ENCODE measurements at regions not wholly inside any gene's neighbourhood (a gene's known extent, or its start where the extent isn't known, plus 50 kb on each side); places are given as distances from the start of the nearest gene placed in this dataset.
"Not testable (repeated sequence)": the region's sequence is repeated elsewhere in the genome, so short reads cannot be mapped to it uniquely, and the experiment has no call there.

GRCh38 chr6:81295310-81295709 lies 457.2 kb downstream of the TENT5A start:
- Histone ChIP-seq H3K4me3 (ENCODE audit: low read length in 2 of 2) (no peak overlapping the region), H3K36me3 (ENCODE audit: control insufficient read depth in 2 of 2, insufficient read depth in 2 of 2, low read length in 2 of 2) (no peaks in the 10 kb centered on the region), H3K9me3 (ENCODE audit: control insufficient read depth in 2 of 2, low read length in 2 of 2) (no peaks in the 10 kb centered on the region), H3K4me1 (ENCODE audit: control insufficient read depth in 2 of 2, insufficient read depth in 2 of 2, low read length in 2 of 2) (no peaks in the 10 kb centered on the region), H3K9ac (ENCODE audit: low read depth in 1 of 2, low read length in 2 of 2) (no peak overlapping the region), H3K27ac (ENCODE audit: low read depth in 2 of 2, low read length in 2 of 2) (no peak overlapping the region), H3K27me3 (ENCODE audit: control insufficient read depth in 2 of 2, insufficient read depth in 2 of 2, low read length in 2 of 2) (no peaks in the 10 kb centered on the region)

GRCh38 chr6:81293896-81294295 lies 458.6 kb downstream of the TENT5A start:
- H3K27me3 ChIP-seq (ENCODE audit: control insufficient read depth in 2 of 2, insufficient read depth in 2 of 2, low read length in 2 of 2) = no peaks in the 10 kb centered on the region
- H3K4me3 ChIP-seq (ENCODE audit: low read length in 2 of 2) = no peak overlapping the region
- H3K4me1 ChIP-seq (ENCODE audit: control insufficient read depth in 2 of 2, insufficient read depth in 2 of 2, low read length in 2 of 2) = no peaks in the 10 kb centered on the region
- H3K9me3 ChIP-seq (ENCODE audit: control insufficient read depth in 2 of 2, low read length in 2 of 2) = no peaks in the 10 kb centered on the region
- H3K9ac ChIP-seq (ENCODE audit: low read depth in 1 of 2, low read length in 2 of 2) = no peak overlapping the region
- H3K27ac ChIP-seq (ENCODE audit: low read depth in 2 of 2, low read length in 2 of 2) = no peak overlapping the region
- no peaks in the 10 kb centered on the region for H3K36me3 ChIP-seq (ENCODE audit: control insufficient read depth in 2 of 2, insufficient read depth in 2 of 2, low read length in 2 of 2)

GRCh38 chr6:81289229-81289628 lies 463.3 kb downstream of the TENT5A start:
- Histone ChIP-seq H3K4me1 (ENCODE audit: control insufficient read depth in 2 of 2, insufficient read depth in 2 of 2, low read length in 2 of 2) (no peaks in the 10 kb centered on the region), H3K4me3 (ENCODE audit: low read length in 2 of 2) (no peak overlapping the region), H3K36me3 (ENCODE audit: control insufficient read depth in 2 of 2, insufficient read depth in 2 of 2, low read length in 2 of 2) (no peaks in the 10 kb centered on the region), H3K27ac (ENCODE audit: low read depth in 2 of 2, low read length in 2 of 2) (no peak overlapping the region), H3K27me3 (ENCODE audit: control insufficient read depth in 2 of 2, insufficient read depth in 2 of 2, low read length in 2 of 2) (no peaks in the 10 kb centered on the region), H3K9me3 (ENCODE audit: control insufficient read depth in 2 of 2, low read length in 2 of 2) (no peaks in the 10 kb centered on the region), H3K9ac (ENCODE audit: low read depth in 1 of 2, low read length in 2 of 2) (no peak overlapping the region)

- no peaks in the 10 kb centered on the region for H3K4me1 ChIP-seq (ENCODE audit: control insufficient read depth in 2 of 2, insufficient read depth in 2 of 2, low read length in 2 of 2)
- H3K9ac ChIP-seq (ENCODE audit: low read depth in 1 of 2, low read length in 2 of 2) = no peak overlapping the region
- no peak overlapping the region for H3K27ac ChIP-seq (ENCODE audit: low read depth in 2 of 2, low read length in 2 of 2)
- no peaks in the 10 kb centered on the region for H3K36me3 ChIP-seq (ENCODE audit: control insufficient read depth in 2 of 2, insufficient read depth in 2 of 2, low read length in 2 of 2)
- H3K27me3 ChIP-seq (ENCODE audit: control insufficient read depth in 2 of 2, insufficient read depth in 2 of 2, low read length in 2 of 2) = no peaks in the 10 kb centered on the region
- H3K4me3 ChIP-seq (ENCODE audit: low read length in 2 of 2) = peak overlapping the region in 1 of 2 donors; percentile 51
- H3K9me3 ChIP-seq (ENCODE audit: control insufficient read depth in 2 of 2, low read length in 2 of 2) = no peaks in the 10 kb centered on the region
Measured at GRCh38 chr6:81265106-81265505, 487.4 kb downstream of the TENT5A start.

GRCh38 chr6:81263531-81264168 lies 488.8 kb downstream of the TENT5A start:
- no peaks in the 10 kb centered on the region for H3K9me3 ChIP-seq (ENCODE audit: control insufficient read depth in 2 of 2, low read length in 2 of 2)
- H3K27ac ChIP-seq (ENCODE audit: low read depth in 2 of 2, low read length in 2 of 2) = no peak overlapping the region
- no peaks in the 10 kb centered on the region for H3K4me1 ChIP-seq (ENCODE audit: control insufficient read depth in 2 of 2, insufficient read depth in 2 of 2, low read length in 2 of 2)
- no peak overlapping the region for H3K9ac ChIP-seq (ENCODE audit: low read depth in 1 of 2, low read length in 2 of 2)
- H3K27me3 ChIP-seq (ENCODE audit: control insufficient read depth in 2 of 2, insufficient read depth in 2 of 2, low read length in 2 of 2) = no peaks in the 10 kb centered on the region
- no peak overlapping the region for H3K4me3 ChIP-seq (ENCODE audit: low read length in 2 of 2)
- no peaks in the 10 kb centered on the region for H3K36me3 ChIP-seq (ENCODE audit: control insufficient read depth in 2 of 2, insufficient read depth in 2 of 2, low read length in 2 of 2)

GRCh38 chr6:81262656-81263055 lies 489.8 kb downstream of the TENT5A start:
- H3K27ac ChIP-seq (ENCODE audit: low read depth in 2 of 2, low read length in 2 of 2) = no peak overlapping the region
- no peaks in the 10 kb centered on the region for H3K36me3 ChIP-seq (ENCODE audit: control insufficient read depth in 2 of 2, insufficient read depth in 2 of 2, low read length in 2 of 2)
- no peaks in the 10 kb centered on the region for H3K27me3 ChIP-seq (ENCODE audit: control insufficient read depth in 2 of 2, insufficient read depth in 2 of 2, low read length in 2 of 2)
- H3K4me1 ChIP-seq (ENCODE audit: control insufficient read depth in 2 of 2, insufficient read depth in 2 of 2, low read length in 2 of 2) = no peaks in the 10 kb centered on the region
- no peak overlapping the region for H3K4me3 ChIP-seq (ENCODE audit: low read length in 2 of 2)
- H3K9ac ChIP-seq (ENCODE audit: low read depth in 1 of 2, low read length in 2 of 2) = no peak overlapping the region
- no peaks in the 10 kb centered on the region for H3K9me3 ChIP-seq (ENCODE audit: control insufficient read depth in 2 of 2, low read length in 2 of 2)

GRCh38 chr6:81256223-81256622 lies 496.3 kb downstream of the TENT5A start:
- H3K27me3 ChIP-seq (ENCODE audit: control insufficient read depth in 2 of 2, insufficient read depth in 2 of 2, low read length in 2 of 2); H3K27ac ChIP-seq (ENCODE audit: low read depth in 2 of 2, low read length in 2 of 2); H3K36me3 ChIP-seq (ENCODE audit: control insufficient read depth in 2 of 2, insufficient read depth in 2 of 2, low read length in 2 of 2); H3K9me3 ChIP-seq (ENCODE audit: control insufficient read depth in 2 of 2, low read length in 2 of 2); H3K4me3 ChIP-seq (ENCODE audit: low read length in 2 of 2); H3K4me1 ChIP-seq (ENCODE audit: control insufficient read depth in 2 of 2, insufficient read depth in 2 of 2, low read length in 2 of 2); H3K9ac ChIP-seq (ENCODE audit: low read depth in 1 of 2, low read length in 2 of 2): not testable (repeated sequence)

- Histone ChIP-seq H3K4me1 (ENCODE audit: control insufficient read depth in 2 of 2, insufficient read depth in 2 of 2, low read length in 2 of 2) (no peaks in the 10 kb centered on the region), H3K9ac (ENCODE audit: low read depth in 1 of 2, low read length in 2 of 2) (no peak overlapping the region), H3K36me3 (ENCODE audit: control insufficient read depth in 2 of 2, insufficient read depth in 2 of 2, low read length in 2 of 2) (no peaks in the 10 kb centered on the region)
Measured at GRCh38 chr6:81253821-81254220, 498.7 kb downstream of the TENT5A start.

GRCh38 chr6:81252231-81252630 lies 500.2 kb downstream of the TENT5A start:
- Histone ChIP-seq H3K4me1 (ENCODE audit: control insufficient read depth in 2 of 2, insufficient read depth in 2 of 2, low read length in 2 of 2) (no peaks in the 10 kb centered on the region), H3K4me3 (ENCODE audit: low read length in 2 of 2) (no peak overlapping the region), H3K9ac (ENCODE audit: low read depth in 1 of 2, low read length in 2 of 2) (no peak overlapping the region), H3K36me3 (ENCODE audit: control insufficient read depth in 2 of 2, insufficient read depth in 2 of 2, low read length in 2 of 2) (no peaks in the 10 kb centered on the region), H3K27ac (ENCODE audit: low read depth in 2 of 2, low read length in 2 of 2) (no peak overlapping the region), H3K9me3 (ENCODE audit: control insufficient read depth in 2 of 2, low read length in 2 of 2) (no peaks in the 10 kb centered on the region), H3K27me3 (ENCODE audit: control insufficient read depth in 2 of 2, insufficient read depth in 2 of 2, low read length in 2 of 2) (no peaks in the 10 kb centered on the region)

More at GRCh38 chr6:81253821-81254220, 498.7 kb downstream of the TENT5A start:
- no peaks in the 10 kb centered on the region for H3K9me3 ChIP-seq (ENCODE audit: control insufficient read depth in 2 of 2, low read length in 2 of 2)
- H3K4me3 ChIP-seq (ENCODE audit: low read length in 2 of 2) = no peak overlapping the region
- no peak overlapping the region for H3K27ac ChIP-seq (ENCODE audit: low read depth in 2 of 2, low read length in 2 of 2)
- H3K27me3 ChIP-seq (ENCODE audit: control insufficient read depth in 2 of 2, insufficient read depth in 2 of 2, low read length in 2 of 2) = no peaks in the 10 kb centered on the region

- no peaks in the 10 kb centered on the region for H3K9me3 ChIP-seq (ENCODE audit: control insufficient read depth in 2 of 2, low read length in 2 of 2)
- no peaks in the 10 kb centered on the region for H3K4me1 ChIP-seq (ENCODE audit: control insufficient read depth in 2 of 2, insufficient read depth in 2 of 2, low read length in 2 of 2)
- no peak overlapping the region for H3K27ac ChIP-seq (ENCODE audit: low read depth in 2 of 2, low read length in 2 of 2)
- H3K9ac ChIP-seq (ENCODE audit: low read depth in 1 of 2, low read length in 2 of 2) = no peak overlapping the region
- no peaks in the 10 kb centered on the region for H3K27me3 ChIP-seq (ENCODE audit: control insufficient read depth in 2 of 2, insufficient read depth in 2 of 2, low read length in 2 of 2)
- H3K4me3 ChIP-seq (ENCODE audit: low read length in 2 of 2) = no peak overlapping the region
- H3K36me3 ChIP-seq (ENCODE audit: control insufficient read depth in 2 of 2, insufficient read depth in 2 of 2, low read length in 2 of 2) = no peaks in the 10 kb centered on the region
Measured at GRCh38 chr6:81246200-81246599, 506.3 kb downstream of the TENT5A start.

GRCh38 chr6:81242624-81243023 lies 509.9 kb downstream of the TENT5A start:
- H3K4me1 ChIP-seq (ENCODE audit: control insufficient read depth in 2 of 2, insufficient read depth in 2 of 2, low read length in 2 of 2) = no peaks in the 10 kb centered on the region
- no peak overlapping the region for H3K4me3 ChIP-seq (ENCODE audit: low read length in 2 of 2)
- no peaks in the 10 kb centered on the region for H3K27me3 ChIP-seq (ENCODE audit: control insufficient read depth in 2 of 2, insufficient read depth in 2 of 2, low read length in 2 of 2)
- H3K9me3 ChIP-seq (ENCODE audit: control insufficient read depth in 2 of 2, low read length in 2 of 2) = no peaks in the 10 kb centered on the region
- no peak overlapping the region for H3K27ac ChIP-seq (ENCODE audit: low read depth in 2 of 2, low read length in 2 of 2)
- no peaks in the 10 kb centered on the region for H3K36me3 ChIP-seq (ENCODE audit: control insufficient read depth in 2 of 2, insufficient read depth in 2 of 2, low read length in 2 of 2)
- H3K9ac ChIP-seq (ENCODE audit: low read depth in 1 of 2, low read length in 2 of 2) = no peak overlapping the region
